ENCODE measurements at regions not wholly inside any gene's neighbourhood (a gene's known extent, or its start where the extent isn't known, plus 50 kb on each side); places are given as distances from the start of the nearest gene placed in this dataset.

DNA sequence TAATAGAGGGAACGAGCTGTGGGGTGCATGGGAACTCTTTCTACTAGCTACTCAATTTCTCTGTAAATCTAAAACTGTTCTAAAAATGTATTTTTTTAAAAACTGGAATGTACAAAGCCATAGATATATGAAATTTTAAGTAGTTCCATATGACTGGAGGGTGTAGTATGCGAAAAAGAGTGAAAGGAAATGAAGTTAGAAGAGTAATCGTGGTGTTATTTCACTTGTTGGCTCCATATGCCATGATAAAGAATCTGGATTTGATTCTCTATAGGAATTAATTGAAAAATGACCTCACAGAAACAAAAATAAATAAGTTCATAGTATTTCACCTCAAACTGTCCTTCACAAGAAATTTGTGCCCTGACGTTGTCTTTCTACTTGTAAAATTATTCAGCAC is 500.2 kb downstream of the TENT5A start:
- TF ChIP-seq ZNF274 (IDR thresholded peaks at IDR 0.05; ENCODE audit: low read depth, low read length): no peak
- no peak for TF ChIP-seq YY1 (IDR thresholded peaks at IDR 0.05; ENCODE audit: insufficient read depth, insufficient read length)

Data from NT2/D1 (cell line).